Urothelium cell line (cell line): ENCODE measurements at regions not wholly inside any gene's neighbourhood (a gene's known extent, or its start where the extent isn't known, plus 50 kb on each side); places are given as distances from the start of the nearest gene placed in this dataset.

ENCODE experiments used
- DNase-seq: peaks from one replicate; pipeline ENCODE4 v3.0.0; 2011; ENCODE audit warnings: low spot score, mixed read lengths
- FAIRE-seq: peaks from 2 replicates; lab custom pipeline; 2011; peaks lifted over from hg19 to GRCh38; lab: Jason Lieb, UNC

- FAIRE-seq (no peak), DNase-seq (no peak)
These were observed 206.4 kb downstream of the TBXT start for GRCh38 chr6:165961233-165961632.

DNA sequence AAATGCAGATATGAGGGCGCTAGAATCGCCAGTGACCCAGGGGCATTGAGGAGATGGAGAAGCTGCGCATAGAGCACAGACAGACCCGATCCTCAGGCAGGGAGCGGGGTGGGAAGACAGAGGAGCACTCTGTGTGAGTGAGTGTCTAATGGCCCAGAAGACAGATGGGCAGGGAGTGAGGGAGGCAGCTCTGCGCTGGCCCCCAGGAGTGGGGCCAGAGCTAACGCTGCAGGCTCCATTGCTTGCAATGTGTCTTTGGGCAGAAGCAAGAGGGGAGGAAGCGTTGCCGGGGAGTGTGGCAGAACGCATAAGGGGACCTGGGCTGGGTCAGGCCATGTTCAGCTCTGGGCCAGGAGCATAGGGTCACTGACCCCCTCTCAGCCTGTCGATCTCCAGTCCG is 207.0 kb downstream of the TBXT start:
- FAIRE-seq (no peak), DNase-seq (no peak)

DNA sequence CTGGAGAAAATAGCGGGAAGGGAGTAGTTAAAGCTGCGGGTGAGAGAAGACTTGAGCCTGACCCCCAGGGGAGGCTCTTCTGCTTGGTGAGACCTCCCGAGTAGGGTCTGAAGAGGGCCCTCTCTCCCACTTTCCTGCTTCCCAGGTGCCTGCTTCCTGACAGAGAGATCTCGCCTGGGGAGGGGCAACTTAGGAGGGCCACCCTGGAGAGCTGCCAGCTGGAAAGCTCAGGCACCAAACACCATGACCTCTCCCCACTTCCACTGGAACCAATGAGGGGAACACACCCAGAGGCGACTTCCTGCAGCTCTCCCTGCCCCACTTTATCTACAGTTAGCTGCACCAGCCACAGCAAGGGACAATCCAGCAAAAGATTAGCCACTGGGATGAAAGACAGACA is 208.0 kb downstream of the TBXT start:
- DNase-seq, result no peak

GRCh38 chr6:165956874-165957273 is 210.8 kb downstream of the TBXT start:
- DNase-seq (no peak), FAIRE-seq (no peak)

More for the DNA sequence above, 208.0 kb downstream of the TBXT start:
- FAIRE-seq, result no peak

DNA sequence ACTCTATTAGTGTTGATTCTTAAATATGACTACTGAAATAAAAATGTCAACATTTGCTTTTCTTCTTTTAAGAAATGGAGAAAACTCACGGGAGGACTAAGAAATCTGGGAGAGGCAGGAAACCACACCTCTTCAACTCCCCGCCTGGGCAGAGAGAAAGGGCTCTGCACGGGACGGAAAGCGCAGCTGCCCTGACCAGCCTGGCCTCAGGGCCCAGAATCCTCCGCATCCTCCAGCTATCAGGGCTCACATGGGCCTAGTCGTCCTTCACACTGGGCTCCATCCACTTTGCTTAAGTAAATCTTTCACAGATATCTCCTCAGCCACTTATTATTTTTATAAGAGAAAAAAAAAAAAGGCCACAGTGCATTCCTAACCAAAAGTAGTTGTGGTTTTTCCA is 215.1 kb downstream of the TBXT start:
- FAIRE-seq, result no peak

DNA sequence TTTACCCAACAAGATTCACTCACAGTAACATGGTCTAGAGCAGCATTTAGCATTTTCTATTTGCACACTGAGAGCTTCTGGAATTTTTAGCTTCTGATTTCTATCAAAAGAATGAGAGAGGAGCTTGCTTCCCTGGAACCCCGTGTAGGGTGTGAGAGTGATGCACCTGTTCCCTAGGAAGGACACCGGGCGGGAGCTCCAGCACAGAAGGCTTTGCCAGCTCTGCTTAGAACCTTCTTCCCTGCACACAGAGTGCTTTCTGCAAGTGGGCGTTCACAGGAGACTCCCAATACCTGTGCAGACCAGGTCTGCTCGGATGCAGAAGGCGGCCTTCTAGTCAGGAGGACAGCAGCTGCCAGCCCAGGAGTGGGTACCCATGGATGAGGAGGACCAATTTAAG is 217.3 kb downstream of the TBXT start:
- FAIRE-seq, result no peak
- DNase-seq, result no peak

More for the DNA sequence above, 215.1 kb downstream of the TBXT start:
- no peak for DNase-seq

GRCh38 chr6:165949324-165949723 is 218.3 kb downstream of the TBXT start:
- DNase-seq (no peak), FAIRE-seq (no peak)

DNA sequence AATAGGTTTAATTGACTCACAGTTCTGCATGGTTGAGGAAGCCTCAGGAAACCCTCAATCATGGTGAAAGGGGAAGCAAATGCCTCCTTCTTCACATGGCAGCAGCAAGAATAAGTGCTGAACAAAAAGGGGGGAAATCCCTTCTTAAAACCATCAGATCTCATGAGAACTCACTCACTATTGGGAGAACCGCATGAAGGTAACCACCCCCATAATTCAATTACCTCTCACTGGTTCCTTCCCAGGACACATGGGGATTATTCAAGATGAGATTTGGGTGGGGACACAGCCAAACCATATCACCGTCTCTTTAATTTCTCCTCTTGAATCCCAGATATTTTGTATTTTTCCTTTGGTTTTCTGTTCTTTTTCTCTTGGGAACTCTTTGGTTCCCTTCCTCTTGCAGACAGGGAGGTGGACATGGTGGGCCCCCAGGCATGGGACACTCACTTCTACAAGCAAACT is 223.6 kb downstream of the TBXT start:
- FAIRE-seq, result no peak
- no peak for DNase-seq

DNA sequence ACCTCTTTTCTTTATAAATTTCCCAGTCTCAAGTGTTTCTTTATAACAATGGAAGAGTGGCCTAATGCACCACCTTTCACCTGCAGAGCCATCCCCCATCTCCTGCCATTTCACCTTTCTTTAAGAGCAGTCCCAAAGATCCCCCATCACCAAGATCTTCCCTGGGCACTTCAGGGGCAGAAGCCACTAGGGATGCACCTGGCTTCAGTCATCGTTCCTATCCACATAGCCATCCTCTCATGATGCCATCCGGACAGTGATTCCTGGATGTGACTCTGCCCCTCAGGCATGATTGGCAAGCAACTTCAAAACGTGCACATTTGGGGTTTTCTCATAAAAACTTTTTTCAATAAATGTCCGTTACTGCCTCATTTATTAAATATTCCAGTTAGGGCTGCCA is 225.9 kb downstream of the TBXT start:
- DNase-seq, result no peak
- no peak for FAIRE-seq

DNA sequence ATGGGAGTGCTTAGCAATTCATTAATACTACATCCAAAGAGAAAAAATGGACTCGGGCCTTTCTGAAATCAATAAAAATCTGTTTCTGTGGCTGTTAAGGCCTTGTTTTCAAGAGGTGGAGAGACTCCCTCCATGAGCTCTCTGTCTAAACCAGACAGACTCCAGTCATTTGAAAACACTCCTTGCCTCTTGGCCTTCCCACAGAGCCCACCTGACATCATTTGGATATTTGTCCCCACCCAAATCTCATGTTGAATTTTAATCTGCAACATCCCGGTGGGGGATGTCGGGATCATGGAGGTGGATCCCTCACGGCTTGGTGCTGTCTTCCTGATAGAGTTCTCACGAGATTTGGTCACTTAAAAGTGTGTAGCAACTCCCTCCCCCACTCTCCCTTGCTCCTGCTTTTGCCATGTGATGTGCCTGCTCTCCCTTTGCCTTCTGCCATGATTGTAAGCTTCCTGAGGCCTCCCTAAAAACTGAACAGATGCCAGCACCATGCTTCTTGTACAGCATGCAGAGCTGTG is 226.3 kb downstream of the TBXT start:
- no peak for DNase-seq
- no peak for FAIRE-seq

DNA sequence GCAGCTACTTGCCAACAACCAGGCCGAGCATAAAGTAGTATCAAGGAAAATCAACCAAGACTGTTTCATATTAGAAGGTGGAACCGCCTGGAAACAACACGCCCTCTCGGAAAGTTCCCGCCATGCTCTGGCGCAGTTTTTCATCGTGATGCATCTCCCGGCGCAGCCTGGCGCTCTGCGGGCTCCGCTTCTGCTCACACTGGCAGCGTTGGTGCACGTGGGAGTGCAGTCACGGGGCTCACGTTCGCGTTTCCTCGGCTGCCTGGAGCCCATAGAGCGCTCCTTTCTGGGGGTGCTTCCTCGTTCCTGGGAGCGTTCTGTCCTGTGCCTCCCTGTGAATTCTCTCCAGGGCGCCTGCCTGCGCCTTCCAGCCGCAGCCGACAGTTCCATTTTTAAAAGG is 227.3 kb downstream of the TBXT start:
- FAIRE-seq, result no peak
- DNase-seq, result no peak

GRCh38 chr6:165939601-165940290 is 227.9 kb downstream of the TBXT start:
- FAIRE-seq (no peak), DNase-seq (no peak)

DNA sequence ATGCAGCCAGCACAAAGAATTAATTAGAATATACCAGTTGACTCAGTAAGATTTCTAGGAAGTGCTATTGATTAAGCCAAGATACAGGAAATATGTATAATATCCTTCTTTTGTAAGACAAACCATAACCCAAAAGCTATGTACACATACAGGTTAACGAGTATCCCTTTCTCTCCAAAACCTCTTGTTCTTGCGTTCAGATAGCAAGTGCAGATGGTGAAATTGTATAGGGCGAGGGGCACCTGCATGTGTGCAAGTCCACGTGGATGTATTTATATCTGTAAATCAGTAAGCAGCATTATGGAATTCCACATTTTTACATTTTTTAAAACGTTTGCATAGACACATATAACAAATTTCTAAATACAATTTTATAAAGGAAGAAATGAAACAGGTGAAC is 228.6 kb downstream of the TBXT start:
- DNase-seq (no peak), FAIRE-seq (no peak)

DNA sequence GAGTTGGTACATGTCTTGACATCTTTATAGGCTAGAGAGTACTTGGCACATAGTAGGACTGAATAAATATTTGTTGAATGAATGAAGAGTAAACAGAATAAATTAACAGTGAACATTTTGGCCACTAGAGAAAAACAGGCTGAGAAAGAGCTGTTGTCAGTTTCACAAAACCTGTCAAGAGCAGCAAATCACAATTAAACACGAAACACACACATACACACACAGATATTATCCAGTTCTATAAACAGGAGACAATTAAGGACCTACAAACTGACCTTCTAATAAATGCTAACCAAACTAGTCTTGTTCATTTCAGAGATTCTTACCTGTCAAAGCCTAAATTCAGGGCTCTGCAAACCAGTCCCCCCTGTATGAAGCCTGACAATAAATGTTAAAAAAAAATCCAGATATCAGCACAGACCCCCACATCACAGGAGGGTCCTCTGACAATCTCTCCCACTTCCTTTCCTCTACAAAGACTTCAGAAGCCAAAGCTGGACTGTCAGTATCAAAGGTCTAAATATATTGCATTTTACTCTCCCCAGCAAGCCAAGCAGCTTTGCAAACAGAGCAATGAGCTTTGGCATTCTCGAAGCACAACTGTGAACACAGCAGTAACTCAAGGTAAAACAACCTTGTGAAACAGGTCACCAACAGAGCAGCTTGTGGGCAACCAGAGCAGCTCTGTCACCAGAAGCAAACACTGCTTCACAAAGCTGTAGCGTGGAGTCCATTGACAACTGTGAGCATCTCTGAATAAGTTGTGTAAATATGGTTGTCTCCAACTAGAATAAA is 229.9 kb downstream of the TBXT start:
- DNase-seq, result no peak
- no peak for FAIRE-seq

- no peak for FAIRE-seq
- no peak for DNase-seq
These were observed 231.0 kb downstream of the TBXT start for GRCh38 chr6:165936660-165937059.

- no peak for FAIRE-seq
- no peak for DNase-seq
These were observed 231.6 kb downstream of the TBXT start for GRCh38 chr6:165936096-165936495.

- no peak for DNase-seq
- FAIRE-seq, result no peak
These were observed 236.0 kb downstream of the TBXT start for GRCh38 chr6:165931675-165932074.

DNA sequence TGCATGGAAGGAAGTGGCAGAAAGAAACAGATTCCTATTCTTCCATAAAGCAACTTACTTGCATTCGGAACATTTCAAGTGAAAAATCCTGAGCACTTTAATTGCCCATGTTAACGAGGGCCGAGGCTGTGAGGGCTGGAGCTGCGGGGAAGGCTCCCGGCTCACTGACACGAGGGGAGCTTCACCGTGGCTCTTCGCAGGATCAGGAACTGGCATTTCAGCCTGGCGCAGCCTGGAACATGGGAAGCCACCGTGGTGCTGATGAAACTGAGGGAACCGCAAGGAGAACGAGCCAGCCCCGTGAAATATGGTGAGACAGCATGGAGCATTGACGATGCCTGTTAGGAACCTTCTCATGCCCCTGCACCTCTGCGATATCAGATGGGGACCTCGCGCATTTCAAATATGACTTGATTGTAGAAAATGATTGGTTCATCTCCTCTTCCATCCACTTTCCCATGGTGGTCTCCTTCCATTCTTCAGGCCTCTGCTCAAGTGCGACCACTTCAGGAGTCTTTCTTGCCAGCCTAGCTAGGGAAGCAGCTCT is 236.9 kb downstream of the TBXT start:
- no peak for FAIRE-seq
- no peak for DNase-seq

- no peak for FAIRE-seq
These were observed 238.0 kb downstream of the TBXT start for GRCh38 chr6:165929607-165930006.

GRCh38 chr6:165926378-165926777 is 241.3 kb downstream of the TBXT start:
- DNase-seq (no peak), FAIRE-seq (no peak)

More at GRCh38 chr6:165929607-165930006, 238.0 kb downstream of the TBXT start:
- DNase-seq, result no peak

- DNase-seq (no peak), FAIRE-seq (no peak)
These were observed 242.0 kb downstream of the TBXT start for GRCh38 chr6:165925474-165926156.
